ENCODE measurements at regions not wholly inside any gene's neighbourhood (a gene's known extent, or its start where the extent isn't known, plus 50 kb on each side); places are given as distances from the start of the nearest gene placed in this dataset.
A peak's percentile ranks its signal among the peaks of the same experiment; 100 is the strongest.

DNA sequence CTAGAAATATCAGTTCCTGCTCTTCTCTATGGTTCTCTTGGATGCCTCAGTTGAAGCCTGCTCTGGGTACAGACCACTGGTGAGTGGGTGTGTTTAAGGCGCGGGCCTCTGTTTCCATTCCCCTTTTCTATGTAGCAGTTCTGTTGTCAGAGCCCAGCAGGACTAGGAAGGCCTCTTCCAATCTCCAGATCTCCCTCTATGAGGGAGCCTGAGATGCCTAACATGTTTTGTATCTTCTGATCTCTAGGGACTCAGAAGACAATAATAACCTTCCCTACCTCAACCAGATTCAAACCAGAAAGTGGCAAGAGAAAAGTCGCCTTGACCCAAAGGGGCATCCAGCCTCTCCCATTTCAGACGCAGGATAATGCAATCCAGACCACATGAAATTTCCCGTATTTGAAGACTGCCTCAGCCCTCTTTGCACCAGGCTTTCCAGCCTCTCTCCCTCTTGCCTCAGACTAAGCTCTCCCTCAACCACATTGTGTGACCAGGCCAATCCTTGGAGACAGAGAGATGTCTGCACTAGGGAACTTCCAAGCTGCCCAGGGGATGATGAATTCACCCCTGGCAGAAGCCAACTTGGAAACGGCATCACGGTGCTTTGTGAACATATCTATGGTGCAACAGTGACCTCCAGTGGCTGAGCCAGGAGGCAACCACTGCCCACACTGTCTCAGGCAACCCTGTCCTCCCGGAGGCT is 150.1 kb upstream of the UBASH3B start:
- Histone ChIP-seq H3K4ac (ENCODE audit: low read depth, low read length) (peak overlapping the region; percentile 69), H3K36me3 (ENCODE audit: control insufficient read depth, insufficient read depth, low read length) (no peaks in the 10 kb centered on the region), H3K79me1 (ENCODE audit: low read depth in 1 of 2, low read length in 2 of 2) (no peaks in the 10 kb centered on the region), H3K4me3 (ENCODE audit: insufficient read depth, low read depth, low read length) (no peak overlapping the region), H2BK5ac (ENCODE audit: low read depth, low read length, poor library complexity, severe bottlenecking) (peak overlapping the region; percentile 6), H4K8ac (ENCODE audit: low read depth in 2 of 2, low read length in 2 of 2) (peak overlapping the region; percentile 65), H3K14ac (replicated peaks; ENCODE audit: low read depth, low read length) (peak overlapping the region; percentile 24), H4K5ac (ENCODE audit: low read depth, low read length) (peak overlapping the region; percentile 3), H2AK5ac (ENCODE audit: low read depth, low read length) (peak overlapping the region; percentile 41), H3K4me1 (ENCODE audit: control insufficient read depth, insufficient read depth, low read length) (peaks cover 5% of the 10 kb centered on the region; the same call in 1 of the 2 replicates), H2AFZ (replicated peaks; ENCODE audit: low read length, poor library complexity) (peak overlapping the region; percentile 67), H4K20me1 (ENCODE audit: insufficient read depth, low read length) (no peaks in the 10 kb centered on the region), H3K23ac (ENCODE audit: low read depth, low read length) (peak overlapping the region; percentile 13; the same call in 1 of the 2 replicates), H3K9me1 (ENCODE audit: insufficient read depth, low read length) (no peaks in the 10 kb centered on the region), H3K56ac (ENCODE audit: extremely low read depth, insufficient read depth, low read length) (peak overlapping the region; percentile 33), H3K9me3 (ENCODE audit: control insufficient read depth, insufficient read depth, low read length) (no peaks in the 10 kb centered on the region), H2BK120ac (ENCODE audit: low read depth, low read length) (peak overlapping the region; percentile 84), H3K4me2 (ENCODE audit: low read depth, low read length) (no peak overlapping the region), H3K27me3 (ENCODE audit: control insufficient read depth, insufficient read depth, low read length) (no peaks in the 10 kb centered on the region), H3K18ac (ENCODE audit: low read depth, low read length) (peak overlapping the region; percentile 4), H3K9ac (ENCODE audit: low read depth, low read length) (0 out of 2 replicates have a peak overlapping the region, but pooled peaks have one; percentile 16), H4K91ac (ENCODE audit: insufficient read depth, low read depth, low read length) (peak overlapping the region; percentile 92), H3K27ac (ENCODE audit: insufficient read depth, low read length) (peak overlapping the region; percentile 47), H2BK20ac (ENCODE audit: low read depth, low read length) (peak overlapping the region; percentile 66), H2AK9ac (replicated peaks; ENCODE audit: low read depth, low read length, poor library complexity) (peak overlapping the region; percentile 5), H2BK15ac (ENCODE audit: low read depth, low read length) (peak overlapping the region; percentile 71; the same call in 2 of the 3 replicates)
- BruUV-seq (replicated peaks): no TSS peak
- dilution Hi-C loops (cut with HindIII; ENCODE audit: low sequenced_read_pairs, unreplicated experiment) (no loop called here), intact Hi-C loops (cut with micrococcal nuclease) (loop anchor here (1.0 to 10.0 kb wide), 10 partner anchors 138 to 1988 kb away; no protein-coding TSS in a partner anchor), in situ Hi-C loops (cut with MboI; ENCODE audit: low sequenced_read_pairs) (loop anchor here (5.0 to 25.0 kb wide), 4 partner anchors 288 to 1193 kb away; no protein-coding TSS in a partner anchor)
- DNase-seq (peak; percentile 95), ATAC-seq (ENCODE audit: low read depth) (peak; percentile 99)
- POLR2A ChIA-PET (ENCODE audit: unreplicated experiment): interaction anchor here (1.2 kb wide), 1 partner anchor 406 kb away, joined by 4 read pairs; no protein-coding TSS in a partner anchor
- whole genome bisulfite sequencing, 2 experiments (ENCODE audit: extremely low coverage in 2 of 2, insufficient read length in 1 of 2): 43% methylated on average over 5 of the region's 8 CpGs; no CpG with 5 or more reads in 1 of the 2 experiments
- CTCF ChIA-PET: interaction anchor here (0.5 to 3.3 kb wide), 15 partner anchors 13 to 1259 kb away, joined by 3 to 17 read pairs (median 3); no protein-coding TSS in a partner anchor
- TF ChIP-seq, protein P1, sequence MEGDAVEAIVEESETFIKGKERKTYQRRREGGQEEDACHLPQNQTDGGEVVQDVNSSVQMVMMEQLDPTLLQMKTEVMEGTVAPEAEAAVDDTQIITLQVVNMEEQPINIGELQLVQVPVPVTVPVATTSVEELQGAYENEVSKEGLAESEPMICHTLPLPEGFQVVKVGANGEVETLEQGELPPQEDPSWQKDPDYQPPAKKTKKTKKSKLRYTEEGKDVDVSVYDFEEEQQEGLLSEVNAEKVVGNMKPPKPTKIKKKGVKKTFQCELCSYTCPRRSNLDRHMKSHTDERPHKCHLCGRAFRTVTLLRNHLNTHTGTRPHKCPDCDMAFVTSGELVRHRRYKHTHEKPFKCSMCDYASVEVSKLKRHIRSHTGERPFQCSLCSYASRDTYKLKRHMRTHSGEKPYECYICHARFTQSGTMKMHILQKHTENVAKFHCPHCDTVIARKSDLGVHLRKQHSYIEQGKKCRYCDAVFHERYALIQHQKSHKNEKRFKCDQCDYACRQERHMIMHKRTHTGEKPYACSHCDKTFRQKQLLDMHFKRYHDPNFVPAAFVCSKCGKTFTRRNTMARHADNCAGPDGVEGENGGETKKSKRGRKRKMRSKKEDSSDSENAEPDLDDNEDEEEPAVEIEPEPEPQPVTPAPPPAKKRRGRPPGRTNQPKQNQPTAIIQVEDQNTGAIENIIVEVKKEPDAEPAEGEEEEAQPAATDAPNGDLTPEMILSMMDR (conservative IDR thresholded peaks at IDR 0.05; ENCODE audit: low read depth, low read length): peak; percentile 96
- TF ChIP-seq RFX5 (IDR thresholded peaks at IDR 0.05; ENCODE audit: low read depth, low read length) (no peak), CHD1 (IDR thresholded peaks at IDR 0.05; ENCODE audit: low read depth, low read length) (no peak), MAZ (IDR thresholded peaks at IDR 0.05; ENCODE audit: borderline replicate concordance, low read depth, low read length) (peak; percentile 30; the same call in 1 of the 2 replicates), MXI1 (IDR thresholded peaks at IDR 0.05; ENCODE audit: borderline replicate concordance, low read depth, low read length) (no peak), POLR2A (IDR thresholded peaks at IDR 0.05; ENCODE audit: low read depth, low read length) (peak; percentile 41; the same call in 1 of the 2 replicates), MAFK (IDR thresholded peaks at IDR 0.05; ENCODE audit: low read depth, low read length) (no peak), SMC3 (IDR thresholded peaks at IDR 0.05; ENCODE audit: low read depth, low read length) (peak; percentile 96), RCOR1 (IDR thresholded peaks at IDR 0.05; ENCODE audit: insufficient replicate concordance, low read length) (peak; percentile 32), NFE2L2 (IDR thresholded peaks at IDR 0.05; ENCODE audit: low read depth, low read length) (no peak), RAD21 (IDR thresholded peaks at IDR 0.05; ENCODE audit: low read length) (peak; percentile 96), CEBPB (IDR thresholded peaks at IDR 0.05; ENCODE audit: low read depth, low read length) (peak; percentile 74)
- TF ChIP-seq, protein P2, sequence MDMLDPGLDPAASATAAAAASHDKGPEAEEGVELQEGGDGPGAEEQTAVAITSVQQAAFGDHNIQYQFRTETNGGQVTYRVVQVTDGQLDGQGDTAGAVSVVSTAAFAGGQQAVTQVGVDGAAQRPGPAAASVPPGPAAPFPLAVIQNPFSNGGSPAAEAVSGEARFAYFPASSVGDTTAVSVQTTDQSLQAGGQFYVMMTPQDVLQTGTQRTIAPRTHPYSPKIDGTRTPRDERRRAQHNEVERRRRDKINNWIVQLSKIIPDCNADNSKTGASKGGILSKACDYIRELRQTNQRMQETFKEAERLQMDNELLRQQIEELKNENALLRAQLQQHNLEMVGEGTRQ (IDR thresholded peaks at IDR 0.05; ENCODE audit: low read depth, low read length): no peak; the same call in 1 of the 2 replicates
- TF ChIP-seq, protein P3, sequence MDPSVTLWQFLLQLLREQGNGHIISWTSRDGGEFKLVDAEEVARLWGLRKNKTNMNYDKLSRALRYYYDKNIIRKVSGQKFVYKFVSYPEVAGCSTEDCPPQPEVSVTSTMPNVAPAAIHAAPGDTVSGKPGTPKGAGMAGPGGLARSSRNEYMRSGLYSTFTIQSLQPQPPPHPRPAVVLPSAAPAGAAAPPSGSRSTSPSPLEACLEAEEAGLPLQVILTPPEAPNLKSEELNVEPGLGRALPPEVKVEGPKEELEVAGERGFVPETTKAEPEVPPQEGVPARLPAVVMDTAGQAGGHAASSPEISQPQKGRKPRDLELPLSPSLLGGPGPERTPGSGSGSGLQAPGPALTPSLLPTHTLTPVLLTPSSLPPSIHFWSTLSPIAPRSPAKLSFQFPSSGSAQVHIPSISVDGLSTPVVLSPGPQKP (IDR thresholded peaks at IDR 0.05; ENCODE audit: borderline replicate concordance, low read depth, low read length): no peak
